ENCODE measurements at regions not wholly inside any gene's neighbourhood (a gene's known extent, or its start where the extent isn't known, plus 50 kb on each side); places are given as distances from the start of the nearest gene placed in this dataset.
"Not testable (repeated sequence)": the region's sequence is repeated elsewhere in the genome, so short reads cannot be mapped to it uniquely, and the experiment has no call there.

GRCh38 chr6:155939253-155939652 is 483.6 kb upstream of the NOX3 start:
- no peak for DNase-seq (ENCODE audit: low read depth in 2 of 2)

GRCh38 chr6:155936551-155936950 is 480.9 kb upstream of the NOX3 start:
- no peak for DNase-seq (ENCODE audit: low read depth in 2 of 2)

GRCh38 chr6:155936127-155936526 is 480.5 kb upstream of the NOX3 start:
- no peak for DNase-seq (ENCODE audit: low read depth in 2 of 2)

- DNase-seq (ENCODE audit: low read depth in 2 of 2), result no peak
Observed at GRCh38 chr6:155916846-155917624, 461.4 kb upstream of the NOX3 start.

GRCh38 chr6:155915651-155916050 is 460.0 kb upstream of the NOX3 start:
- DNase-seq (ENCODE audit: low read depth in 2 of 2), result no peak

GRCh38 chr6:155913816-155914215 is 458.2 kb upstream of the NOX3 start:
- no peak for DNase-seq (ENCODE audit: low read depth in 2 of 2)

DNA sequence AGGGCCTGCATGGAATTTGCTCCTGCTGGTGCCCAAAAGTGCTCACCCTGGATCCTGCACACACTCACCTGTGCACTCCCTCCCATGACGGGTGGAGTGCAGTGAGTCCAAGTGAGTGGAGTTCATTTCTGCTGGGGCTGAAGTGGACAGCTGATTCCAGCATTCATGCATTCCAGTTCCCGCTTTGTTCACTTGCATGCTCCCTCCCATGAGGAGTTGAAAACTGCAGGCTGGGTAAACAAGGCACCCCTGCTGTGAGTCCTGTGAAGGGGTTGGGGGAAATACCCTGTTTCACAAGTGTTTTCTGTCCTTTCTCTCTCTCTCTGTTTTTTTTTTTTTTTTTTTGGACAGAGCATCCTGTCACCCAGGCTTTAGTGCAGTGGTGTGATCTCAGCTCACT is 454.1 kb upstream of the NOX3 start:
- no peak for DNase-seq (ENCODE audit: low read depth in 2 of 2)

DNA sequence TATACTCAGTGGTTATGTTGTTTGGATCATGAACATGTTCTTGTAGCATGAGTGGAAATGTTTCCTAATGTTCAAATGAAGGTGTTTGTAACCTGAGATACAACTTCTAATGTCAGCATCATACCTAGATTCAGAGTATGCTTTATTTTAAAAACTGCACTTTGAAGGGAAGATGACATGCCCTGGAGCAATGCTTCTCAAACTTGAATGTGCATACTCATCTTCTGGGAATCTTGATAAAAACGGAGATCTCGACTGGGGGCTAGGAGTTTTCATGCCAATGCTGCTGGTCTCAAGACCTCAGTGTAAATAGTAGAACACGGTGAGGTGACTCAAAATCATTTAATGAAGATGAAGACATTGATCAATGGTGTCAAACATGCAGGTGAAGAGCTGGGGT is 440.0 kb upstream of the NOX3 start:
- DNase-seq (ENCODE audit: low read depth in 2 of 2), result no peak

DNA sequence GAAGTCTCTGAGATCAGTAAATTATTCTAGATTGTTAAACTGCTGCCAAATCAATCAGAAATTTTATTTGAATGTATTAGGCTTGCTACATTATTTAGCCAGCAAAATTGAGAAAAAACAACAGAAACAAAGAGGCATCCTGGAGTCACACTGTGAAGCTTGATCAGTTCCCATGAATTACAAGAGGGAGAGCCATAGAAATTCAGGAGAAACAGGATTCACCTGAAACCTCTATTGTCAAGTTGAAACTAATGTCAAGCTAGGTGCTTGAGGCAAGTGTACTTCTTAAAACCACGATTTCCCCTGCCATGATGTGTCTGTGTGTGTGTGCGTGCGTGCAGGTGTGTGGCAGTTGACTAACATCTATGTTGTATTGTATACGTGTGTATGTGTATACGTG is 439.1 kb upstream of the NOX3 start:
- no peak for DNase-seq (ENCODE audit: low read depth in 2 of 2)

GRCh38 chr6:155894262-155894661 is 438.6 kb upstream of the NOX3 start:
- no peak for DNase-seq (ENCODE audit: low read depth in 2 of 2)

DNA sequence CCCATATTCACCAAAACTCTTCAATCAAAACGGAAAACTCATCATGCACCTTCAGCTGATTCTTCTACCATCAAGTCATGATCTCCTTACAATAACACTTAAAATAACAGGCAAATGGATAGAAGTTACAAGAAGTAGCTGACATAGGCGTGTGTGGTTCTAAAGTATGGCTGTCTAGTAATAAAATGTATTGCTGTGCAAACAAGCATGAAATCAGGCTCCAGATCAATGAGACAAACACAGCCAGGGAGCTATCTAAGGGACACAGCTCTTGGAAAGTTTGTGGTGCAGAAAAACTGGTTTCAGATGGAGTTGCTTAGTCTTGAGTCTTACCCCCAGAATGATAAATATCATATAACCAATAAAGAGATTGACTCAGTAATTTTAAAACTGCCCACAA is 434.8 kb upstream of the NOX3 start:
- no peak for DNase-seq (ENCODE audit: low read depth in 2 of 2)

- no peak for DNase-seq (ENCODE audit: low read depth in 2 of 2)
Observed at GRCh38 chr6:155889410-155889809, 433.8 kb upstream of the NOX3 start.

DNA sequence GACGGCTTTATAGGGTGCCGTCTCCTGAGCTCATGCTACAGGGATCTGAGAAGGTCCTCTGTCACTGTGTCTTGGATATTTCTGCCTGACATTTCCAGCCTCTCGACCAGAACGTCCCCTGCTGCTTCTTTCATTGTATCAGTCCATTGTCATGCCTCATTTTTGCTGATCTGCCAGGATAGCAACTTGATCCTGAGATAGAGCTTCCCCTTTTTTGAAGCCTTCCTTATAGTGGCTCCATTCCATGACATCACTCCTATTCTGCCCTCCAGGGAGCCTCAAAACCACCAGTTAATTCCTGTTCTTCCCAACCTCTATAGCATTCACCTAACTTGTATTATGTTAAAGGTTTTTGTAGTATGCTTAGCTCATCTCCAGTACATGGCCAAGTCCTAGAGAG is 431.8 kb upstream of the NOX3 start:
- no peak for DNase-seq (ENCODE audit: low read depth in 2 of 2)

DNA sequence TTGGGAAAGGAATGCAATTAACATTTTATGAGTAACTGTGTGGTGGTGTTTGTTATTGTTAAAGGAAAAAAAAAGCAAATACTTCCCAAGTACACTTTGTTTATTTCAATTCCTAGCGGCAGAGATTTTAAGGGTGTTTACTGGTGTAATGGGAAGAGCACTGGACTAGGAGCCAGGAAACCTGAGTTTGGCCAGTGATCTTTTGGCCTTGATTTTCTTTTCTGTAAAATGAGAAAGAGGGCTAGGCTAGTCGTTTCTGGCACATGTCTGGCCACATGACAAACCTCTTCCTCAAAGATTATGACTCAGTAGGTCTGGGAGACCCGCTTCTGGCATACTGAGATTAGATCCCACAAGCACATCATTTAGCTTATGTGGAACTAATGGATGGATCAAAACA is 428.1 kb upstream of the NOX3 start:
- DNase-seq (ENCODE audit: low read depth in 2 of 2), result no peak

- DNase-seq (ENCODE audit: low read depth in 2 of 2), result no peak
Observed at GRCh38 chr6:155883334-155883731, 427.7 kb upstream of the NOX3 start.

DNA sequence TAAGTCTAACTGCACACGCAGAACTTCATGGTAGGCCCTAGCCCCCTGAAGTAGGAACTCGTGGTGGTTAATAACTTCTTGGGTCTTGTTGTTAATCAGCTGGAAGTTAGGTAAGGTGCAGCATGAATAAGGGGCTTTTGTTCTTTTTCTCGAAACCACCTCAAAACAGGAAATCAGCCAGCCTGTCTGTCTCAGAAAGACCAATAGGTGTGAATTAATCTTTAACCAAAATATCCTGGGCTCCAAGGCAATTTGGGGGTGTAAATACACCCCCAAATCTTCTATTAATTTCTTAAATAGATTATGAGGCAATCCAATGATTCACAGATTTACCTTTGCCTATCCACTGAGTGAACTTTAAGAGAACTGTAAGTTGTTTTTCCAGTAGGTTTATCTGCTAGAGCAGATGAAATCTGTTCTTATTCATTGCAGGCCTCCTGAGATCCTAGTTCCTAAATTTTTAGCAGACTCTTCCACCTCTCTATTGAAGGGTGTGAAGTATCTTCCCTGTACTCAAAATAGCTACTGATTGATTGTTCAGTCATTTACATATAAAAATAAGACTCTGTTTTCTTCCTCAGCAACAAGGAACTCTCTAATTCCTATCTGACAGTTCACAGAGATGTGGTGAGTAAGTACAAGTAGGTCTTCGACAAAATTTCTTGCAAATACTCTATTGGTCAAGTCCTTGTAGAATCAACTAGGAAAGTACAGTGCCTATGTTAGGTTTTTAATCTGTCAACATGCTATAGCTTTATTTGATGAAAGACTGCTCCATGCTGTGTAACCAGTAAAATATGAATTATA is 427.1 kb upstream of the NOX3 start:
- DNase-seq (ENCODE audit: low read depth in 2 of 2), result no peak

- DNase-seq (ENCODE audit: low read depth in 2 of 2), result no peak
Observed at GRCh38 chr6:155881826-155882526, 426.3 kb upstream of the NOX3 start.

DNA sequence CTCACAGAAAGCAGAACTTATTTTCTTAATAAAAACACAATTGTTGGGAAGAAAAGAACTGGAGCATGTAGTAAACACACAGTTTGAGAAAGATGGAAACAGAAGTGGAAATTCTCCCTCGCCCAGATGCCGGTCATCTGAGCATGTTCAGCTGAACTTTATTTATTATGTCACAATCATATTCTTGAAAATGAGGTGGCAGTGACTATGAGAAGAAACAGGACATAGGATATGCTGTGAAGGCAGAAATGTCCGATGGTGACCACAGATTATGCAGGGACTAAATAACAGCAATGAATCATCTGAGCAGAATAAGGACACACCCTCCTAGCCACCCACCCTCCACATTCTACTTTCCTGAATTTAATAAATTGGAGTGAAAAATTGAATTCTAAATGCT is 425.3 kb upstream of the NOX3 start:
- DNase-seq (ENCODE audit: low read depth in 2 of 2), result no peak

DNA sequence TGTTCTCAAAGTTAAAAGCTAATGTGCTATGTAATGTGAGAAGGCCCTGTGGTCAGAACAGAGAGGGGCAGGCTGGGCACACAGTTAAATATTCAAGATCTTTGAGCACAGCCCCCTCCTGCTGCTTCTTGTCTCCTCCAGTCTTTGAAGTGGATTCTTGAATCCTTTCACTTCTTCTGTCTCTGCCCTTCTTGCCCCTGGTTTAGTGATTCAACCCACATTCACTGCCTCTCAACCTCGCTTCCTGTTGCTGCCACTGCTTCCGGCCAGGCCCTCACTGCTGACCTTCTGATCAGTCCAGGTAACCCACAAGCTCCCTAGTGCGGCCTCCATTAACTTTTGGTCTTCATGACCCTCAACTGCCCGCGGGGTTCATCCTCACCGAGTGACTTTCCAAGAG is 417.3 kb upstream of the NOX3 start:
- DNase-seq (ENCODE audit: low read depth in 2 of 2), result no peak

DNA sequence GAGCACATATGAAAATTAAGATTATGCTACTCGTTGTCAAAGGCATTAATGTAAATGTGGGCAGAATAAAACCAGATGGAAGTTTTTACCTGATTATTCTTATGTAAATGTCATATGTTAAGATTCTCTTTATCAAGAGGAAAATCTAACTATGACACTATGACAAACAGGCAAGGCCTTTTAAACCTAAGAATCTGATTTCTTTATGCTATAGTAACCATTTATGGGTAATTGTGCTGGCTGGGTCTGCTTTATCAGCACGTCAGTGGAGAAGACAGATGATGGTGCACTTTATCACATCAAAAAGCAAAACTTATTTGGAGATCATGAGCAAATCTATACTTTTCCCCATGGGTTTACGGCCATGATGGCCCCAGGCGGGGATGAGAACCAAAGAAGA is 412.0 kb upstream of the NOX3 start:
- no peak for DNase-seq (ENCODE audit: low read depth in 2 of 2)

- not testable (repeated sequence) for DNase-seq (ENCODE audit: low read depth in 2 of 2)
Observed at GRCh38 chr6:155866676-155867390, 411.2 kb upstream of the NOX3 start.

DNA sequence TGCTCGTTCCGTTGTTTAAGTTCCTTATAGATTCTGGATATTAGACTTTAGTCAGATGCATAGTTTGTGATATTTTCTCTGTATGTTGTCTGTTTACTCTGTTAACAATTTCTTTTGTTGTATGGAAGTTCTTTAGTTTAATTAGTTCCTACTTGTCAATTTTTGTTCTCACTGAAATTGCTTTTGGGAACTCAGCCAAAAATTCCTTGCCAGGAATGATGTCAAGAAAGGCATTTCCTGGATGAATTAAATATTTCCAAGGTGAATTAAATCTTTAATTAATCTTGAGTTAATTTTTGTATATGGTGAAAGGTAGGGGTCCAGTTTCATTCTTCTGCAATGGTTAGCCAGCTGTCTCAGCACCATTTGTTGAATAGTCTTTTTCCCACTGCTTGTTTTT is 406.2 kb upstream of the NOX3 start:
- no peak for DNase-seq (ENCODE audit: low read depth in 2 of 2)
